Rectal smooth muscle tissue (tissue), 1 donor: ENCODE measurements at regions not wholly inside any gene's neighbourhood (a gene's known extent, or its start where the extent isn't known, plus 50 kb on each side); places are given as distances from the start of the nearest gene placed in this dataset.
"Not testable (repeated sequence)": the region's sequence is repeated elsewhere in the genome, so short reads cannot be mapped to it uniquely, and the experiment has no call there.

ENCODE experiments used
- H3K27ac ChIP-seq: one replicate; pipeline ENCODE4 v1.7.0; 2013; ENCODE audit warnings: low read depth, low read length, inconsistent platforms
- H3K27me3 ChIP-seq: one replicate; pipeline ENCODE4 v1.7.0; 2013; ENCODE audit warnings: low read length; ENCODE audit not compliant: control insufficient read depth, insufficient read depth
- H3K36me3 ChIP-seq: one replicate; pipeline ENCODE4 v1.7.0; 2013; ENCODE audit warnings: low read length; ENCODE audit not compliant: control insufficient read depth, insufficient read depth
- H3K4me1 ChIP-seq: one replicate; pipeline ENCODE4 v1.7.0; 2013; ENCODE audit warnings: low read length; ENCODE audit not compliant: control insufficient read depth, insufficient read depth
- H3K4me3 ChIP-seq: one replicate; pipeline ENCODE4 v1.7.0; 2013; ENCODE audit warnings: low read length
- H3K9ac ChIP-seq: one replicate; pipeline ENCODE4 v1.7.0; 2013; ENCODE audit warnings: low read length

- no peaks in the 10 kb centered on the region for H3K4me1 ChIP-seq
- H3K9ac ChIP-seq = no peak overlapping the region
- H3K27ac ChIP-seq = no peak overlapping the region
- no peak overlapping the region for H3K4me3 ChIP-seq
- peaks cover 2% of the 10 kb centered on the region for H3K27me3 ChIP-seq
- no peaks in the 10 kb centered on the region for H3K36me3 ChIP-seq
Observed at GRCh38 chrX:65921363-65921762, 118.5 kb downstream of the VSIG4 start.

GRCh38 chrX:65920620-65921019 lies 119.3 kb downstream of the VSIG4 start:
- H3K4me3 ChIP-seq = no peak overlapping the region
- H3K27ac ChIP-seq = no peak overlapping the region
- peaks cover 2% of the 10 kb centered on the region for H3K27me3 ChIP-seq
- H3K36me3 ChIP-seq = no peaks in the 10 kb centered on the region
- H3K9ac ChIP-seq = no peak overlapping the region
- no peaks in the 10 kb centered on the region for H3K4me1 ChIP-seq

GRCh38 chrX:65910899-65911298 lies 129.0 kb downstream of the VSIG4 start:
- no peaks in the 10 kb centered on the region for H3K27me3 ChIP-seq
- H3K36me3 ChIP-seq = no peaks in the 10 kb centered on the region
- no peak overlapping the region for H3K27ac ChIP-seq
- no peak overlapping the region for H3K9ac ChIP-seq
- no peaks in the 10 kb centered on the region for H3K4me1 ChIP-seq
- H3K4me3 ChIP-seq = no peak overlapping the region

- H3K27me3 ChIP-seq = no peaks in the 10 kb centered on the region
- H3K4me1 ChIP-seq = no peaks in the 10 kb centered on the region
- no peak overlapping the region for H3K4me3 ChIP-seq
- H3K9ac ChIP-seq = no peak overlapping the region
- no peak overlapping the region for H3K27ac ChIP-seq
- no peaks in the 10 kb centered on the region for H3K36me3 ChIP-seq
Observed at GRCh38 chrX:65903750-65904149, 136.1 kb downstream of the VSIG4 start.

GRCh38 chrX:65902011-65902410 lies 137.9 kb downstream of the VSIG4 start:
- no peaks in the 10 kb centered on the region for H3K4me1 ChIP-seq
- no peak overlapping the region for H3K4me3 ChIP-seq
- H3K27ac ChIP-seq = no peak overlapping the region
- H3K36me3 ChIP-seq = no peaks in the 10 kb centered on the region
- H3K9ac ChIP-seq = no peak overlapping the region
- no peaks in the 10 kb centered on the region for H3K27me3 ChIP-seq

- Histone ChIP-seq H3K27me3 (no peaks in the 10 kb centered on the region), H3K4me1 (no peaks in the 10 kb centered on the region), H3K9ac (no peak overlapping the region), H3K27ac (no peak overlapping the region), H3K36me3 (no peaks in the 10 kb centered on the region), H3K4me3 (no peak overlapping the region)
Observed at GRCh38 chrX:65900850-65901844, 138.7 kb downstream of the VSIG4 start.

- H3K9ac ChIP-seq = no peak overlapping the region
- H3K27ac ChIP-seq = no peak overlapping the region
- H3K36me3 ChIP-seq = no peaks in the 10 kb centered on the region
- no peak overlapping the region for H3K4me3 ChIP-seq
- H3K27me3 ChIP-seq = no peaks in the 10 kb centered on the region
- H3K4me1 ChIP-seq = no peaks in the 10 kb centered on the region
Observed at GRCh38 chrX:65894133-65894532, 145.7 kb downstream of the VSIG4 start.

- H3K27me3 ChIP-seq, H3K4me1 ChIP-seq, H3K4me3 ChIP-seq, H3K27ac ChIP-seq, H3K36me3 ChIP-seq, H3K9ac ChIP-seq: not testable (repeated sequence)
Observed at GRCh38 chrX:65891817-65892216, 148.1 kb downstream of the VSIG4 start.

GRCh38 chrX:65888150-65888549 lies 151.7 kb downstream of the VSIG4 start:
- H3K27ac ChIP-seq, H3K4me3 ChIP-seq, H3K4me1 ChIP-seq, H3K36me3 ChIP-seq, H3K27me3 ChIP-seq, H3K9ac ChIP-seq: not testable (repeated sequence)

- H3K4me3 ChIP-seq = no peak overlapping the region
- H3K27me3 ChIP-seq = no peaks in the 10 kb centered on the region
- no peak overlapping the region for H3K9ac ChIP-seq
- no peaks in the 10 kb centered on the region for H3K4me1 ChIP-seq
- no peaks in the 10 kb centered on the region for H3K36me3 ChIP-seq
- H3K27ac ChIP-seq = no peak overlapping the region
Observed at GRCh38 chrX:65883556-65883955, 156.3 kb downstream of the VSIG4 start.

GRCh38 chrX:65879977-65880799 lies 159.7 kb downstream of the VSIG4 start:
- H3K4me3 ChIP-seq = no peak overlapping the region
- no peak overlapping the region for H3K27ac ChIP-seq
- no peak overlapping the region for H3K9ac ChIP-seq
- H3K27me3 ChIP-seq = no peaks in the 10 kb centered on the region
- H3K36me3 ChIP-seq = no peaks in the 10 kb centered on the region
- no peaks in the 10 kb centered on the region for H3K4me1 ChIP-seq

GRCh38 chrX:65878456-65878855 lies 161.4 kb downstream of the VSIG4 start:
- Histone ChIP-seq H3K27ac (no peak overlapping the region), H3K9ac (no peak overlapping the region), H3K4me3 (no peak overlapping the region), H3K4me1 (no peaks in the 10 kb centered on the region), H3K27me3 (no peaks in the 10 kb centered on the region), H3K36me3 (no peaks in the 10 kb centered on the region)
